Pulmonary artery endothelial cell (primary cell): ENCODE measurements at regions not wholly inside any gene's neighbourhood (a gene's known extent, or its start where the extent isn't known, plus 50 kb on each side); places are given as distances from the start of the nearest gene placed in this dataset.
"Not testable (repeated sequence)": the region's sequence is repeated elsewhere in the genome, so short reads cannot be mapped to it uniquely, and the experiment has no call there.

ENCODE experiments used
- DNase-seq: peaks from one replicate; pipeline ENCODE4 v3.0.0-alpha.2; 2011; ENCODE audit warnings: low read depth, low spot score

GRCh38 chr7:67616517-67616916, 619.9 kb downstream of the TYW1 start:
- no peak for DNase-seq

DNA sequence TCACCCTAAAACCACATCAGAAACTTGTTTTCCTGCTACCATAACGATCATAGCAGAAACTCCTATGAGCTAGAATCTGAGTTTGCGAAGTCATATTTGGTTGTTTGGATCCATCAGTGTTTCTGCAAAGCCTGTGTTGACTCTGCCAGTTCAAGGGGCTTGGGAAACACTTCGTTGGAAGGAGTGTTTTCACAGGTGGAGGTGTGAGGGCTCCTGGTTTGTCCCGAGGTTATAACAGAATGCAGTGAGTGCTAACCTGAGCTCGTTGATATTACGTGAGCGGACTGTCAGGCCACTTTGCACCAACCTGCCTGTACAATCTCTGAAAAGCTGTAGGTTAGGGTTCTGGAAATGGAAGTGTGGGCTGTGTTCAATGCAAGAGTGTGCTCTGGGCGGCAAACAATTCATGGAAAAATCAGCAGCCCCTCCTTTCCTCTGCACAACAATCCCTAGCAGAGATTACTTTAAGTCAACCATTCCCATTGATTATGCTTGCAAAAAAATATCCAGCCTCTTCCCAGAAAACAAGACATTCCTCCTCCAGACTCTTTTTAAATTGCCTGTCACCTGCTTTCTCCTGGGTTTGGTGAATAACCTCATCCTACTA, 622.0 kb downstream of the TYW1 start:
- no peak for DNase-seq

DNA sequence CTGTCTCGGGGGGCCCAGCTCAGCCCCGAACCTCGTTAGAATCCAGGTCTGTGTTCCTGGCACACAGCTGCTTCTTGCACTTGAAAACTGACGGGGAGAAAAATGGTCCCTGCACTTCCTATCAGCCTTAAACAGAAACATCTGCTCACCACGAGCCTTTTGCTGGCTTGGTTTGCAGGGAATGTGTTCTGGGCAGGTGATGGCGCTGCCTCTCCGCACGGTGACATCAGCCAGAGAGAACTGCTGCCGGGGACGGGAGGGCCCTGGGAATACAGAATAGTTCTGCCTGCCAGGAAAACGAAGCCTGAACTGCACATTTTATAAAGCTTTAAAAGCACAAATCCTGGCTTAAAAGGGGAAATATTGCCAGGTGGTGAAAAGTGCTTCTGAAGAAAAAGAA, 622.5 kb downstream of the TYW1 start:
- no peak for DNase-seq

DNA sequence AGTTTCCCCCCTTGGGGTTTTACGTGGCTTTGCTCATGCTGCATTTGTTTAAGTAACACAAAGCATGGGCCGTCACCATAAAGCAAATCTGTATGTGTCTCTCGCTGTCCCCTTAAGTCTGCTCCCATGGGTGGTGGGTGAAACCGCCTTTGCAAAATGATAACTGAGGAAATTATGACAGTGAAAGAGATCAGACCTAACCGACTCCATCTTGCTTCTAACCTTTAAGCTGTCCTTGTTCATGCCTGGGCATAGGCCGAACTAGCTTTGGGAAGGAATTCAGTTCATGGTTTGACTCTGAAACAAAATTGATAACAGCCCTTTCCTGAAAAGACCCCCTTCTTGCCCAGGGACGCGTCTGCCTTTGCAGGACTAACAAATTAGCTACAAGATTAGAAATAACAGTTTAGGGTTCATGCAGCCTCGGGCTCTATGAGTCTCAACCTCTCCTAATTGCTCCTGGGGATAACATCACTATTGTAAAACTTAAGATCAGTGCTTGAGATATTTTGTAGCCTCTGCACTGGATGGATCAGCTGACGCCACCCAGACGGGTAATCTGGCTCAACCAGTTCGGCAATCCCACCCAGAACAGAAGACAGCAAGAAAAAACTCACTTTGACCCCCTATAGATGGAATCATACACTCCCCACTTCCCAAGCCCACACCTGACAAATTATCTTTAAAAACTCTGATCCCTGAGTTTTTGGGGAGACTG, 623.7 kb downstream of the TYW1 start:
- no peak for DNase-seq

DNA sequence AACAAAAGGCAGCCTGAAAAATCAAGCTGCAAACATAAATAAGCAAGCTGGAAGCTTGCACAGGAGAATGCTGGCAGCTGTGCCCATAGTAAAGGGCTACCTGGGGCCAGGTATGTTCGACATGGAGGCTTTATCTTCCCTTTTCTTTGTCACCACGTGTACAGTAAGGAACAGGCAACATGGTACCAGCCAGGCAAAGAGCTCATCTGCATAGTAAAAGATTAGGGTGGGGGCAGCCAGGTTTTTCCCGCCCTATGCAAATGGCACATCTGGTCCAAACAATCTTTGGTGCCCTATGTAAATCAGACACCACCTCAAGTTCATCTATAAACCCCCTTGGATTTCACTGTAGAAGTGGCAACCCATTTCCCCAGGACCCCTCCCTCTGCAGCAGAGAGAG, 625.1 kb downstream of the TYW1 start:
- DNase-seq, result no peak

DNA sequence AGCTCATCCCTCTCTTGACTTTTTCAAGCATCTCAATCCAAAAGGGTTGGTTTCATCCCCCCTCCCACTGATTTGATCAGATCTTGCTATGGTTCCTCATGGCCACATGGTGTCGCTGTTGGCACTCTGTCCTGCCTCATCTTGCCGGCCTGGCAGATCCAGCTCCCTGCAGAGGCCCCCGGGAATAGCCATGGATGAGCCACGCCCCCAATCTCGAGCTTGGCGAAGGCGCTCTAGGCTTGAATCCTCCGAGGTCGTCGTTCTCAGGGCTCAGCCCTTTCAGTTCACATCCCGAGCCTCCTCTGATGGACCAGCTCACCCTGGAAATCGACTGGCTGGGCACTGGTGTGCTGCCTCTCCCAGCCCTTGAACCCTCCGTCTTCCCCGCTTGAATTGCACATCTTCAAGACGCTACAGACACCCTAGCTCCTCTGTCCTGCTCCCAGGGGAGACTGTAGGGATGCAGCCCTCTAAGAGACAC, 628.7 kb downstream of the TYW1 start:
- no peak for DNase-seq

GRCh38 chr7:67631476-67631875, 634.8 kb downstream of the TYW1 start:
- no peak for DNase-seq

- no peak for DNase-seq
Measured at GRCh38 chr7:67635271-67635670, 638.6 kb downstream of the TYW1 start.

DNA sequence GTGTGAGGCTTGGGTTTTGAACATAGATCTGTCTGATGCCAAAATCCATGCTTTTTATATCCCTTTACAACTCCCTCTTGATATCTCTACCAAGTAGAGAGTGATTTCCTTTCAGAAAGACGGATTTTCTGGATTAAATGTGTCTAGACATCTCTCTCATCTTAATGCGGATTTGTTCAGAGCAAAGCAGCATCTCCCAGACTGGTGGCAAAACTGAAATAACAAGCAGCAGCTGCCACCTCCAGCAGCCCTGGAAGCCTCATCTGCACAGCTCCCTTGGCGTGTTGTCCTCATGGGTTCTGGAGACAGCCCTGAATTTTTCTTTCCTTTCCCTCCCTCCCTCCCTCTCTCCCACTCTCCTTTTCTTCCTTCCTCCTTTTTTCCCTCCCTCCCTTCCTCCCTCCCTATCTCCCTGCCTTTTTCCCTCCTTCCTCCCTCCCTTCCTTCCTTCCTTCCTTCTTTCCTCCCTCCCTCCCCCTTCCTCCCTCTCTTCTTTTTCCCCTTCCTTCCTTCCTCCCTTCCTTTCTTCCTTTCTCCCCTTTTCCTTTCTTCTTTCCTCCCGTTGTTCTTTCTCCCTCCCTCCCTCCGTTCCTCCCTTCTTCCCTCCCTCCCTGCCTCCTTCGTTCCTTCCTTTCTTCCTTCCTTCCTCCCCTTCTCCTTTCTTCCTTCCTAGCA, 639.9 kb downstream of the TYW1 start:
- DNase-seq, result no peak

DNA sequence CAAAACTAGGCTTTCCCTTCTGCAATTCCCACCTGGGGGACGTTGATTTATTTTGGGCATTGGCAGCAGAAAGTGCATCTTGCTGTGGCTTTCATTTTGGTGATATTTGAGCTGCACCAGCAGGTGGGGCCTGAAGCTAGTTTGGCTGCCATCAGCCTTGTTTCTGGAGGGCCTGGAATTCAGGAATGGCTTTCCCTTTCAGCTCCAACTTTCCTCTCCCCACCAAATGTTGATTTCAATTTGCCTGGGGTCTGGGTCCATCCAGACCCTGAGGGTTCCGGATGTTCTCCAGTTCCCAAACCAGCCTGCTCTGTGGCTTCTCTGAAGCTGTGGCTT, 640.4 kb downstream of the TYW1 start:
- no peak for DNase-seq

DNA sequence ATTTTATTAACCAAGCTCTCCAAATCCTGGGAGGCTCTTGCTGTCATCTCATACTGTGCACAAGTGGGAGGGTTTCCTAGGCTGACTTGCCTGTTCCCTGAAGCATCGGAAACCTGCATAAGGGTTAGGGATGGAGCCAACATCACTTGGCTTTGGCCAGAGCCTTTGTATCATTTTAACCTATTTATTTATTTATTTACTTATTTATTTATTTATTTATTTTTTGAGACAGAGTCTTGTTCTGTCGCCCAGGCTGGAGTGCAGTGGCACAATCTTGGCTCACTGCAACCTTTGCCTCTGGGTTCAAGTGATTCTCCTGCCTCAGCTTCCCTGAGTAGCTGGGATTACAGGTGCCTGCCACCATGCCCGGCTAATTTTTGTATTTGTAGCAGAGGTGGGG, 645.9 kb downstream of the TYW1 start:
- DNase-seq, result not testable (repeated sequence)

- no peak for DNase-seq
Measured at GRCh38 chr7:67644151-67644550, 647.5 kb downstream of the TYW1 start.

GRCh38 chr7:67652937-67653336, 656.3 kb downstream of the TYW1 start:
- no peak for DNase-seq

DNA sequence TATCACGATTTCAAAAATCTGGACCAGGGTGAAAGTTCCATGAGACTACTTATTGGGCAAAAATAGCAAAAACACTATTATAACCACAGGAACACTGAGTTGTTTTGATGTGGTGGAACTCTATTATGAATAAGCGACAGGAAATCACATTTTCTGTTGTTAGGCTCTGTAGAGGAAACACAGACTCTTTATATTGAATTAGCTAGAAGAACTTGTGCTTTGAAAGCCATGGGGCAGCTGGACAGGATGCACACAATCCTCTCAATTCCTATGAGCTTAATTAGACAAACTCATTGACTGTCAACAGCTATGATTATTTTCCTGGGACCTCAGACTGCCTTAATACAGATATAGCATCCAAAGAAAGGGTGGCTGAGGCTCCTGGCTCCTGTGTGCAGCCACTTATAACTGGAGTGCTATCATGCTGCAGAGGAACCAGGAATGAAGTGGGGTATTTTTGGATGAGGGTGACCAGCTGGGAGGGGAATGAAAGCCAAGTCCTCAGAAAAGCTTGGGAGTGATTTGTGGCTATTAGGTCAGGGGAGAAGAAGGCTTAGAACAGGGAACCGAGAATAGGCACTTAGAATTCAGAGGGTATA, 657.3 kb downstream of the TYW1 start:
- DNase-seq, result no peak

- no peak for DNase-seq
Measured at GRCh38 chr7:67654642-67655041, 658.0 kb downstream of the TYW1 start.

DNA sequence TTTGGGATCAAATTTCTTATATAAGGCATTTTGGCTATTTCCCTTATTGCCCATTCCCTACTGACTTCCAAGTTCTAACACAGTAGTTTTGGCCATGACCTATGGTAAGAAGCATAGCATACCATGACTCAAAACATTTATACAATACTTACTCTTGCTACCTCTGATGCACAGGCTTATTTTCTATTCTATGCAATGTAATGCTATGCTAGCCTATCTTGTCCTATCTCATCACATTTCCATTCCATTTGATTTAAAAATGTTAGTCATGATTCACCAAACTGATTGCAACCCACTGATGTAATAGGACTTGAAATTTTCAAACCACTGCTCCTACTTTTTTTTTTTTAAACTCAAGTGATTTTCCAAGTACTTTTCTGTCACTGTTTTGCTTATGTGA, 658.5 kb downstream of the TYW1 start:
- DNase-seq, result no peak

DNA sequence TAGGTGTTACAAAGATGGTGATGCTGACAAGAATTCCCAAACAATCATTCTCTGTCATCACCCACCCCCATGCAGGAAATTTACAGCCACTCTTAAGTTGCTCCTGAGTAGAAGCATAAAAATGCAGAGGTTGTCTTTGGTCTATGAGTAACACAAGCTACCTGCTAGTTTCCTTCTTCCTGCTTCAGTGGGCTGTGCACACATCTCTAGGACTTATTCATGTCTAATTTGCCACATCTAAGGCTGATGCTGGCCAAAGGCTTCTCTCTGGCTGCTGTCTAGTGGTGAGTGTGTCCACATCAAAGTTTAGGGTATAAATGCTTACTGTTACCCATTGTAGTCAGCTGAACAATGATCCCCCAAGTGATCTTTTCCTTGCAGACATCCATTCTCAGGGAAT, 662.5 kb downstream of the TYW1 start:
- DNase-seq, result no peak

DNA sequence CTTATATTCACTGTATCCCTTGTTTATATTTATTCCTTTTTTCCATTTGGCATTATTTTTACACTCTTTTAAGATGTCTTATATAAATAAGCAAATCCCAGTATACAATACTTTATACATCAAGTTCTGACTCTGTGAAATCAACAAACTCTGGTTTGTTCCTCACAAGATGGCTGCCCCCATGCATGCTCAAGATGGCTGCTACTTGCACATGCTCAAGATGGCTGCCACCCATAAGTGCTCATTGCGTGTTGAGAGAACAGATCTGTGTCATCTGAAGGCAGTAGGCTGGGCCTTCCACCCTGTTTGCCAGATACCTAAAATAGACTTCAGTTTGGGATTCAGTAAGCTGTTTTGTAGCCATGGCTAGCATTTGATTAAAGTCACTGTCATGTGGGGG, 666.2 kb downstream of the TYW1 start:
- DNase-seq, result no peak

- no peak for DNase-seq
Measured at GRCh38 chr7:67663644-67664043, 667.0 kb downstream of the TYW1 start.

- DNase-seq, result not testable (repeated sequence)
Measured at GRCh38 chr7:67666359-67666758, 669.7 kb downstream of the TYW1 start.

DNA sequence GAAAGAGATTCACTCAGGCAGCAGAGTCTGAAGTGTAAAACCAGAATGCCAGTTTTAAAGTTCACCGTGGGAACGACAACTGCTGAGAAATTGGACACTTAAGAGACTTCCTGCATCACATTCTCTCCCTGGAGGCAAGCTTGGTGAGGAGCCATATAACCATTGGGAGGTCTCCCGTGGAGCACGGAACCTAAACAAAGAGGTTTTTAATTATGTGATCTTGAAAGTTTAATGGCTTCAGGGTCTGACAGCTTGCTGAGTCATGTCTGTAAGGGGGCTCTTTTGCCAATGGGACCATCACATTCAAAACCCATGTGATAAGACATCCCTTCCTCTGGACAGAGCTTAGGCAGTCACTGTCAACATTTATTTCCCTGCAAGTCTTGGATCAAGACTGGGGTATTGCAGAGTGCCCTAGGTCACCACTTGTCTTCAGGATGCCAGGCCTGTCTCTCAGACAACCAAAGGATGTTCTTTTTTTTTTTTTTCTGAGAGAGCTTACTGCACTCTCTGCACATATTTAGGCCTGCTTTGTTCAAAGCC, 674.4 kb downstream of the TYW1 start:
- DNase-seq, result no peak

DNA sequence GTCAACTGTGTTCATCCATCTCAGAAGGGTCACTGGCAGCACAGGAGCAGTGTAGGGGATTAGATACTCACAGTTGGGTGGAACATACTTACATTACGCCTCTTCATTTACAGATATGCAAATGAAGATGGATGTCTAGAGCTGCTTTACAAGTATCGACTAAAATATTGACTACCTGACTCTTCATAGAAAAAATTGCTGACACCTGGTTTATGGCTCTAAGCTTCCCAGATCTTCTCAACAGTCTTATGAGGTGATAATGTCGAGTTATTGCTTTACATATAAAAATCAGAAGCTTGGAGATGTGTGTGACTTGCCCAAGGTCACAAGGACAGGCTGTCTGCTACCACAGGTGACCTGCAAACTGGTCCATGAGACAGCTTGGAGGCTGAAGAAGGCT, 677.2 kb downstream of the TYW1 start:
- no peak for DNase-seq
